GM11168 (cell line): ENCODE measurements at regions not wholly inside any gene's neighbourhood (a gene's known extent, or its start where the extent isn't known, plus 50 kb on each side); places are given as distances from the start of the nearest gene placed in this dataset.

Experiments used
- in situ Hi-C: fragments of 300-500 bp; cut with MboI; formaldehyde crosslinking; loops from one replicate; pipeline ENCODE4 v1.12.0; 2022; ENCODE audit warnings: low sequenced_read_pairs; ENCODE audit not compliant: unreplicated experiment

GRCh38 chr20:7654231-7654630, 286.0 kb downstream of the HAO1 start:
- in situ Hi-C loops = no loop called here

GRCh38 chr20:7656687-7657467, 283.4 kb downstream of the HAO1 start:
- in situ Hi-C loops = no loop called here

GRCh38 chr20:7657569-7657968, 282.7 kb downstream of the HAO1 start:
- in situ Hi-C loops = no loop called here

GRCh38 chr20:7660165-7660564, 280.1 kb downstream of the HAO1 start:
- in situ Hi-C loops = no loop called here

- in situ Hi-C loops = no loop called here
Observed at GRCh38 chr20:7665376-7665775, 274.9 kb downstream of the HAO1 start.

- in situ Hi-C loops = no loop called here
Observed at GRCh38 chr20:7667194-7667593, 273.1 kb downstream of the HAO1 start.

- in situ Hi-C loops = no loop called here
Observed at GRCh38 chr20:7672571-7672970, 267.7 kb downstream of the HAO1 start.

GRCh38 chr20:7673841-7674240, 266.4 kb downstream of the HAO1 start:
- in situ Hi-C loops = no loop called here

- in situ Hi-C loops = no loop called here
Observed at GRCh38 chr20:7682916-7683315, 257.3 kb downstream of the HAO1 start.

GRCh38 chr20:7687065-7687464, 253.2 kb downstream of the HAO1 start:
- in situ Hi-C loops = no loop called here

- in situ Hi-C loops = no loop called here
Observed at GRCh38 chr20:7689151-7689550, 251.1 kb downstream of the HAO1 start.

GRCh38 chr20:7691647-7692269, 248.5 kb downstream of the HAO1 start:
- in situ Hi-C loops = no loop called here

- in situ Hi-C loops = no loop called here
Observed at GRCh38 chr20:7692478-7692877, 247.8 kb downstream of the HAO1 start.

- in situ Hi-C loops = no loop called here
Observed at GRCh38 chr20:7693761-7694160, 246.5 kb downstream of the HAO1 start.

- in situ Hi-C loops = no loop called here
Observed at GRCh38 chr20:7695051-7695495, 245.2 kb downstream of the HAO1 start.

- in situ Hi-C loops = no loop called here
Observed at GRCh38 chr20:7695635-7696034, 244.6 kb downstream of the HAO1 start.

GRCh38 chr20:7696311-7696710, 243.9 kb downstream of the HAO1 start:
- in situ Hi-C loops = no loop called here

GRCh38 chr20:7702141-7702540, 238.1 kb downstream of the HAO1 start:
- in situ Hi-C loops = no loop called here

- in situ Hi-C loops = no loop called here
Observed at GRCh38 chr20:7703551-7703961, 236.7 kb downstream of the HAO1 start.

GRCh38 chr20:7703996-7704395, 236.3 kb downstream of the HAO1 start:
- in situ Hi-C loops = no loop called here

- in situ Hi-C loops = no loop called here
Observed at GRCh38 chr20:7708112-7708511, 232.1 kb downstream of the HAO1 start.

- in situ Hi-C loops = no loop called here
Observed at GRCh38 chr20:7708782-7709181, 231.5 kb downstream of the HAO1 start.
